Calu3 (cell line): ENCODE measurements at regions not wholly inside any gene's neighbourhood (a gene's known extent, or its start where the extent isn't known, plus 50 kb on each side); places are given as distances from the start of the nearest gene placed in this dataset.

Source experiments
- BruUV-seq: library from RNA; stranded (reverse); fragments of 400-500 nt; replicated peaks from 2 replicates; lab custom pipeline; 2021; lab: Mats Ljungman, UMichigan
- CTCF ChIA-PET: fragments of 300-600 bp; sonication (Branson Sonifier 250); formaldehyde crosslinking; loops from one replicate; lab custom pipeline; 2022; ENCODE audit warnings: antibody characterized with exemption; lab: Charles Lee
- DNase-seq: peaks from one replicate; pipeline ENCODE4 v3.0.0; 2022
- H3K27ac Mint-ChIP-seq: one replicate; pipeline ENCODE4 v1.8.0; 2022; ENCODE audit warnings: mixed read lengths; ENCODE audit not compliant: unreplicated experiment
- H3K27me3 Mint-ChIP-seq: one replicate; pipeline ENCODE4 v1.8.0; 2022; ENCODE audit warnings: mixed read lengths; ENCODE audit not compliant: unreplicated experiment
- H3K36me3 Mint-ChIP-seq: one replicate; pipeline ENCODE4 v1.8.0; 2022; ENCODE audit warnings: mild to moderate bottlenecking, moderate library complexity, mixed read lengths; ENCODE audit not compliant: insufficient read depth, unreplicated experiment
- H3K4me1 Mint-ChIP-seq: one replicate; pipeline ENCODE4 v1.8.0; 2022; ENCODE audit warnings: mild to moderate bottlenecking, low read depth, mixed read lengths; ENCODE audit not compliant: unreplicated experiment
- H3K4me3 Mint-ChIP-seq: one replicate; pipeline ENCODE4 v1.8.0; 2022; ENCODE audit warnings: mild to moderate bottlenecking, low read depth, moderate library complexity, mixed read lengths; ENCODE audit not compliant: unreplicated experiment
- H3K9me3 Mint-ChIP-seq: one replicate; pipeline ENCODE4 v1.8.0; 2022; ENCODE audit warnings: low read depth, mixed read lengths; ENCODE audit not compliant: unreplicated experiment
- intact Hi-C: fragments of 100-400 bp; cut with micrococcal nuclease; formaldehyde crosslinking; loops from one replicate; pipeline ENCODE4 v1.10.0; 2022; ENCODE audit not compliant: unreplicated experiment
- TF ChIP-seq, protein P1 (sequence below): fragments of 200-600 bp; IDR thresholded peaks from one replicate; pipeline ENCODE4 v1.8.0; 2022; ENCODE audit warnings: antibody characterized with exemption; ENCODE audit not compliant: unreplicated experiment

DNA sequence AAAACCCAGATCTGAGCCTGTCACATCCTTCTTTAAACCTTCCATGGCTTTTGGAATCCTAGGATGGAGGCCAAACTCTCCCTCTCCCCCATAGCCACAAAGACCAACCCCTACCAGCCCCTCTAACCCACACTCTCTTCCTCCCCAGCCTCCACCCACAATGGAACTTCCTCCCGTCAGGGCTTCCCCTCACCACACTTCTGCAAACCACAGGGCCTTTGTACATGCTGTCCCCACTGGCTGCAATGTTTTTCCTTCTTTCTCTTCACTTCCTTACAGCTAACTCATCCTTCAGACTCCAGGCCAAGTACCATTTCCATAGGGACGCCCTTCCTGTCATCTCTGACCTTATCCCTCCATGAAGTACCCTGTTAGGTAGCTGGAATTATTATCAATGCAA, 393.5 kb downstream of the MN1 start:
- no TSS peak for BruUV-seq
- Mint-ChIP-seq H3K9me3 (no peaks in the 10 kb centered on the region), H3K4me3 (no peak overlapping the region), H3K36me3 (no peaks in the 10 kb centered on the region), H3K27me3 (peaks cover 28% of the 10 kb centered on the region), H3K4me1 (no peaks in the 10 kb centered on the region), H3K27ac (no peak overlapping the region)
- CTCF ChIA-PET, result interaction anchor here (1.2 kb wide), 1 partner anchor 11 kb away, joined by 3 read pairs; no protein-coding TSS in a partner anchor
- intact Hi-C loops, result loop anchor here (5.0 kb wide), 1 partner anchor 209 kb away; no protein-coding TSS in a partner anchor
- TF ChIP-seq, protein P1, sequence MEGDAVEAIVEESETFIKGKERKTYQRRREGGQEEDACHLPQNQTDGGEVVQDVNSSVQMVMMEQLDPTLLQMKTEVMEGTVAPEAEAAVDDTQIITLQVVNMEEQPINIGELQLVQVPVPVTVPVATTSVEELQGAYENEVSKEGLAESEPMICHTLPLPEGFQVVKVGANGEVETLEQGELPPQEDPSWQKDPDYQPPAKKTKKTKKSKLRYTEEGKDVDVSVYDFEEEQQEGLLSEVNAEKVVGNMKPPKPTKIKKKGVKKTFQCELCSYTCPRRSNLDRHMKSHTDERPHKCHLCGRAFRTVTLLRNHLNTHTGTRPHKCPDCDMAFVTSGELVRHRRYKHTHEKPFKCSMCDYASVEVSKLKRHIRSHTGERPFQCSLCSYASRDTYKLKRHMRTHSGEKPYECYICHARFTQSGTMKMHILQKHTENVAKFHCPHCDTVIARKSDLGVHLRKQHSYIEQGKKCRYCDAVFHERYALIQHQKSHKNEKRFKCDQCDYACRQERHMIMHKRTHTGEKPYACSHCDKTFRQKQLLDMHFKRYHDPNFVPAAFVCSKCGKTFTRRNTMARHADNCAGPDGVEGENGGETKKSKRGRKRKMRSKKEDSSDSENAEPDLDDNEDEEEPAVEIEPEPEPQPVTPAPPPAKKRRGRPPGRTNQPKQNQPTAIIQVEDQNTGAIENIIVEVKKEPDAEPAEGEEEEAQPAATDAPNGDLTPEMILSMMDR, result no peak
- DNase-seq, result no peak

DNA sequence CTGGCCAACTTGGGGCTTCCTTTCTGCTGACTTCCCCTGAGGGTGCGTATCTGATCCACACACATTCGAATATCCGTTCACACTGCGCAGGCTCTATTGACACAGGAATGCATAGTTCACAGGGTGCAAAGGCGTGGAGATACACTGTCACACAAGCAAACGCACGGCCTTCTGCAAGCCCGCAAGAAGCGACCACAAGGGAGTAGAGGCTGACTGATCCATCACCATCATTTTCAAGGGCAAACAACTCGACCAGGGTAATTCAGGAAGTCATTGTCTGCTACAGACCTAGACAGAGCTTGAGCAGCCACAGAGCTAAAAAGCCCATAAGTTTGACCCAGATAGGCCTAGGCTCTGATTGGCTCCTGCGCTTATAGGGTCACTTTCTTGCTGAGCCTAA, 392.3 kb downstream of the MN1 start:
- intact Hi-C loops, result loop anchor here (5.0 kb wide), 1 partner anchor 208 kb away; no protein-coding TSS in a partner anchor
- BruUV-seq, result no TSS peak
- H3K36me3 Mint-ChIP-seq, result no peaks in the 10 kb centered on the region
- no peak overlapping the region for H3K4me3 Mint-ChIP-seq
- no peaks in the 10 kb centered on the region for H3K9me3 Mint-ChIP-seq
- TF ChIP-seq, protein P1, result no peak
- peaks cover 40% of the 10 kb centered on the region for H3K27me3 Mint-ChIP-seq
- CTCF ChIA-PET, result interaction anchor here (0.7 kb wide), 1 partner anchor 66 kb away, joined by 3 read pairs; no protein-coding TSS in a partner anchor
- H3K27ac Mint-ChIP-seq, result no peak overlapping the region
- DNase-seq, result no peak
- no peaks in the 10 kb centered on the region for H3K4me1 Mint-ChIP-seq

- H3K27ac Mint-ChIP-seq, result no peak overlapping the region
These were observed 388.6 kb downstream of the MN1 start for GRCh38 chr22:27412866-27413445.

DNA sequence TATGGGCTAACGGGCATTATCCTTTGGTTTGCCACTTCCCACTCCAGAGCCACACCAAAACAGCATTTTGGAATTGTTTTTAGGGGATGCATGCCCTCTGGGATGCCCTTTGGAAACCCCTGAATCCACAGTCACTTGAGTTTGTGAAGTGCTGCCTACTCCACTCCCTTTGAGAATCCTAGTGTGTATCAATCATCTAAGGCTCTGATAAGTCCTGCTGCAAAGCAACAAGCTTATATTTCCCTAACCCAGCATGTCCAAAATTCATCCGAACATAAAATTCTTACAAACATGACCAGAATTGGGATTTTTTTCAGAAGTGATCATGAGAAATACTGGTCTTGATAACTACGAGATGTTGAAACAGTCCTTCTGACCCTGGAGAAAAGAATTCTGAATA, 387.9 kb downstream of the MN1 start:
- no peak overlapping the region for H3K4me3 Mint-ChIP-seq
- H3K4me1 Mint-ChIP-seq, result peaks cover 8% of the 10 kb centered on the region
- CTCF ChIA-PET, result no interaction called here
- H3K27me3 Mint-ChIP-seq, result peaks cover 54% of the 10 kb centered on the region
- DNase-seq, result no peak
- H3K27ac Mint-ChIP-seq, result no peak overlapping the region
- TF ChIP-seq, protein P1, result no peak
- H3K9me3 Mint-ChIP-seq, result no peaks in the 10 kb centered on the region
- intact Hi-C loops, result no loop called here
- BruUV-seq, result no TSS peak
- H3K36me3 Mint-ChIP-seq, result no peaks in the 10 kb centered on the region

More at GRCh38 chr22:27412866-27413445, 388.6 kb downstream of the MN1 start:
- intact Hi-C loops, result no loop called here
- no TSS peak for BruUV-seq
- no peaks in the 10 kb centered on the region for H3K36me3 Mint-ChIP-seq
- H3K9me3 Mint-ChIP-seq, result no peaks in the 10 kb centered on the region
- H3K4me3 Mint-ChIP-seq, result no peak overlapping the region
- DNase-seq, result no peak
- peaks cover 54% of the 10 kb centered on the region for H3K27me3 Mint-ChIP-seq
- CTCF ChIA-PET, result no interaction called here
- peaks cover 8% of the 10 kb centered on the region for H3K4me1 Mint-ChIP-seq
- TF ChIP-seq, protein P1, result no peak
